IMR-90 (cell line): ENCODE measurements at regions not wholly inside any gene's neighbourhood (a gene's known extent, or its start where the extent isn't known, plus 50 kb on each side); places are given as distances from the start of the nearest gene placed in this dataset.

Experiments
- ATAC-seq: fragments of 200-7000 bp; cut with Tn5 transposase; 2 replicates; pipeline ENCODE4 v1.9.1; 2020; ENCODE audit warnings: low read depth, mild to moderate bottlenecking, moderate library complexity
- BruUV-seq: library from RNA; stranded (reverse); fragments of 400-500 nt; replicated peaks from 2 replicates; lab custom pipeline; 2021; lab: Mats Ljungman, UMichigan
- CTCF ChIA-PET: fragments of 300-600 bp; formaldehyde crosslinking; extraction: SDS; loops from one replicate; lab custom pipeline; 2021; ENCODE audit warnings: antibody characterized with exemption; lab: Yijun Ruan, JAX
- POLR2A ChIA-PET: fragments of 300-600 bp; sonication (Branson Sonifier 250); formaldehyde crosslinking; loops from one replicate; lab custom pipeline; 2022; ENCODE audit warnings: antibody characterized with exemption; ENCODE audit not compliant: unreplicated experiment; lab: Charles Lee
- DNase-seq: peaks from one replicate; pipeline ENCODE4 v3.0.0; 2013
- H2AFZ ChIP-seq: replicated peaks from 2 replicates; pipeline ENCODE3; 2013; ENCODE audit warnings: low read length, mild to moderate bottlenecking; ENCODE audit not compliant: poor library complexity
- H2AK5ac ChIP-seq: 2 replicates; pipeline ENCODE4 v1.6.1; 2013; ENCODE audit warnings: low read depth, low read length, inconsistent platforms
- H2AK9ac ChIP-seq: replicated peaks from 2 replicates; pipeline ENCODE3; 2013; ENCODE audit warnings: mild to moderate bottlenecking, low read depth, low read length, moderate library complexity; ENCODE audit not compliant: poor library complexity
- H2BK120ac ChIP-seq: 2 replicates; pipeline ENCODE4 v1.6.1; 2013; ENCODE audit warnings: low read depth, low read length, inconsistent platforms
- H2BK15ac ChIP-seq: 3 replicates; pipeline ENCODE4 v1.6.1; 2013; ENCODE audit warnings: low read depth, low read length, inconsistent platforms
- H2BK20ac ChIP-seq: 2 replicates; pipeline ENCODE4 v1.6.1; 2013; ENCODE audit warnings: low read depth, mild to moderate bottlenecking, inconsistent platforms, low read length, moderate library complexity
- H2BK5ac ChIP-seq: 2 replicates; pipeline ENCODE4 v1.6.1; 2013; ENCODE audit warnings: mild to moderate bottlenecking, low read depth, low read length, inconsistent platforms; ENCODE audit not compliant: poor library complexity, severe bottlenecking
- H3K14ac ChIP-seq: replicated peaks from 2 replicates; pipeline ENCODE4 v1.6.1; 2013; ENCODE audit warnings: low read depth, low read length, inconsistent platforms
- H3K18ac ChIP-seq: 2 replicates; pipeline ENCODE4 v1.6.1; 2013; ENCODE audit warnings: low read depth, low read length, control low read depth
- H3K23ac ChIP-seq: 2 replicates; pipeline ENCODE4 v1.6.1; 2013; ENCODE audit warnings: low read depth, low read length, inconsistent platforms
- H3K27ac ChIP-seq: 2 replicates; pipeline ENCODE4 v1.5.1; 2013; ENCODE audit warnings: mild to moderate bottlenecking, control low read depth, low read length; ENCODE audit not compliant: insufficient read depth
- H3K27me3 ChIP-seq: 2 replicates; pipeline ENCODE4 v1.6.1; 2013; ENCODE audit warnings: low read length; ENCODE audit not compliant: control insufficient read depth, insufficient read depth
- H3K36me3 ChIP-seq: 2 replicates; pipeline ENCODE4 v1.6.1; 2013; ENCODE audit warnings: low read length, mixed read lengths; ENCODE audit not compliant: control insufficient read depth, insufficient read depth
- H3K4ac ChIP-seq: 2 replicates; pipeline ENCODE4 v1.6.1; 2013; ENCODE audit warnings: low read depth, low read length, inconsistent platforms
- H3K4me1 ChIP-seq: 2 replicates; pipeline ENCODE4 v1.6.1; 2013; ENCODE audit warnings: low read length, mixed read lengths; ENCODE audit not compliant: control insufficient read depth, insufficient read depth
- H3K4me2 ChIP-seq: 2 replicates; pipeline ENCODE4 v1.6.1; 2013; ENCODE audit warnings: low read depth, mild to moderate bottlenecking, control low read depth, low read length, moderate library complexity
- H3K4me3 ChIP-seq: 2 replicates; pipeline ENCODE4 v1.5.1; 2013; ENCODE audit warnings: low read depth, mild to moderate bottlenecking, control low read depth, low read length, moderate library complexity; ENCODE audit not compliant: insufficient read depth
- H3K56ac ChIP-seq: 2 replicates; pipeline ENCODE4 v1.6.1; 2013; ENCODE audit warnings: low read length, inconsistent platforms; ENCODE audit not compliant: insufficient read depth; ENCODE audit errors: extremely low read depth
- H3K79me1 ChIP-seq, 2 experiments: 2 replicates each; pipeline ENCODE4 v1.6.1; 2013; ENCODE audit warnings: low read length in 2 of 2, inconsistent platforms in 1 of 2, low read depth in 1 of 2
- H3K9ac ChIP-seq: 2 replicates; pipeline ENCODE4 v1.6.1; 2013; ENCODE audit warnings: low read depth, low read length, control low read depth
- H3K9me1 ChIP-seq: 2 replicates; pipeline ENCODE4 v1.6.1; 2013; ENCODE audit warnings: low read length, inconsistent platforms; ENCODE audit not compliant: insufficient read depth
- H3K9me3 ChIP-seq: 2 replicates; pipeline ENCODE4 v1.6.1; 2013; ENCODE audit warnings: low read length; ENCODE audit not compliant: control insufficient read depth, insufficient read depth
- H4K20me1 ChIP-seq: 2 replicates; pipeline ENCODE4 v1.6.1; 2013; ENCODE audit warnings: low read length, inconsistent platforms; ENCODE audit not compliant: insufficient read depth
- H4K5ac ChIP-seq: 2 replicates; pipeline ENCODE4 v1.6.1; 2013; ENCODE audit warnings: mild to moderate bottlenecking, low read depth, low read length, control low read depth
- H4K8ac ChIP-seq, 2 experiments: 2 replicates each; pipeline ENCODE4 v1.6.1; 2013; ENCODE audit warnings: low read depth in 2 of 2, low read length in 2 of 2, control low read depth in 1 of 2, inconsistent platforms in 1 of 2
- H4K91ac ChIP-seq: 2 replicates; pipeline ENCODE4 v1.6.1; 2013; ENCODE audit warnings: low read depth, low read length, inconsistent platforms; ENCODE audit not compliant: insufficient read depth
- BHLHE40 ChIP-seq: fragments of 150-350 bp; IDR thresholded peaks from 2 replicates; pipeline ENCODE4 v1.6.1; 2016; ENCODE audit warnings: mild to moderate bottlenecking, low read depth, low read length
- CEBPB ChIP-seq: IDR thresholded peaks from 2 replicates; pipeline ENCODE4 v1.6.1; 2012; ENCODE audit warnings: low read depth, low read length, improper control_type of control experiment
- CHD1 ChIP-seq: IDR thresholded peaks from 2 replicates; pipeline ENCODE4 v1.6.1; 2012; ENCODE audit warnings: low read depth, low read length, improper control_type of control experiment
- CTCF ChIP-seq: conservative IDR thresholded peaks from 2 replicates; pipeline ENCODE4 v1.5.1; 2012; ENCODE audit warnings: mild to moderate bottlenecking, low read depth, low read length, improper control_type of control experiment
- FOS ChIP-seq: fragments of 150-350 bp; IDR thresholded peaks from 2 replicates; pipeline ENCODE4 v1.6.1; 2016; ENCODE audit warnings: low read depth, low read length
- MAFK ChIP-seq: IDR thresholded peaks from 2 replicates; pipeline ENCODE4 v1.6.1; 2012; ENCODE audit warnings: low read depth, low read length, improper control_type of control experiment
- MAZ ChIP-seq: IDR thresholded peaks from 2 replicates; pipeline ENCODE4 v1.6.1; 2012; ENCODE audit warnings: low read depth, mild to moderate bottlenecking, low read length, improper control_type of control experiment, moderate library complexity, borderline replicate concordance
- MXI1 ChIP-seq: IDR thresholded peaks from 2 replicates; pipeline ENCODE4 v1.6.1; 2012; ENCODE audit warnings: low read depth, mild to moderate bottlenecking, low read length, moderate library complexity, borderline replicate concordance
- POLR2A ChIP-seq: IDR thresholded peaks from 2 replicates; pipeline ENCODE4 v1.6.1; 2012; ENCODE audit warnings: mild to moderate bottlenecking, low read depth, low read length
- RCOR1 ChIP-seq: IDR thresholded peaks from 2 replicates; pipeline ENCODE4 v1.6.1; 2012; ENCODE audit warnings: mild to moderate bottlenecking, low read length, improper control_type of control experiment; ENCODE audit not compliant: insufficient replicate concordance
- RFX5 ChIP-seq: IDR thresholded peaks from 2 replicates; pipeline ENCODE4 v1.8.0; 2012; ENCODE audit warnings: low read depth, mild to moderate bottlenecking, low read length, moderate library complexity
- WGBS, 2 experiments: methylation state at CpG; one replicate each; pipeline versions ENCODE4 v1.1.5 to v1.1.7; 2013; ENCODE audit warnings: missing lambda C conversion rate in 2 of 2; ENCODE audit not compliant: insufficient read length in 1 of 2; ENCODE audit errors: extremely low coverage in 2 of 2; 5-methylcytosine and 5-hydroxymethylcytosine counted together
- dilution Hi-C: fragments of 300-500 bp; cut with HindIII; formaldehyde crosslinking; loops from one replicate; pipeline ENCODE4 v1.14.3; 2018; ENCODE audit warnings: low sequenced_read_pairs; ENCODE audit not compliant: unreplicated experiment
- in situ Hi-C: fragments of 300-500 bp; cut with MboI; formaldehyde crosslinking; loops from 3 replicates; pipeline ENCODE4 v1.14.3; 2019; ENCODE audit warnings: low sequenced_read_pairs, inconsistent platforms, mixed read lengths
- intact Hi-C: fragments of 100-400 bp; cut with micrococcal nuclease; formaldehyde crosslinking; loops from 2 replicates; pipeline ENCODE4 v1.10.0; 2022
- TF ChIP-seq, protein P1 (sequence below): fragments of 150-350 bp; IDR thresholded peaks from 2 replicates; pipeline ENCODE4 v1.6.1; 2016; ENCODE audit warnings: low read depth, mild to moderate bottlenecking, low read length, moderate library complexity, borderline replicate concordance
- TF ChIP-seq, protein P2 (sequence below): fragments of 150-350 bp; IDR thresholded peaks from 2 replicates; pipeline ENCODE4 v1.6.1; 2017; ENCODE audit warnings: mild to moderate bottlenecking, antibody characterized with exemption, low read length, low read depth

GRCh38 chr3:65145680-65146079 is 457.9 kb upstream of the ADAMTS9 start:
- H3K9ac ChIP-seq, result no peak overlapping the region
- intact Hi-C loops (no loop called here), dilution Hi-C loops (no loop called here), in situ Hi-C loops (no loop called here)
- no peak overlapping the region for H2BK15ac ChIP-seq
- no peak overlapping the region for H4K91ac ChIP-seq
- H3K27me3 ChIP-seq, result no peaks in the 10 kb centered on the region; the same call in 1 of the 2 replicates
- no peaks in the 10 kb centered on the region for H3K9me3 ChIP-seq
- no peak overlapping the region for H4K5ac ChIP-seq
- no peak overlapping the region for H3K4me3 ChIP-seq
- no peaks in the 10 kb centered on the region for H3K36me3 ChIP-seq
- BruUV-seq, result no TSS peak
- H3K4me2 ChIP-seq, result no peak overlapping the region
- H2BK120ac ChIP-seq, result no peak overlapping the region
- H3K23ac ChIP-seq, result no peak overlapping the region
- H2BK5ac ChIP-seq, result no peak overlapping the region
- no peak overlapping the region for H2AFZ ChIP-seq
- ATAC-seq (no peak), DNase-seq (no peak)
- no peak overlapping the region for H2BK20ac ChIP-seq
- ChIA-PET POLR2A (no interaction called here), CTCF (no interaction called here)
- H3K18ac ChIP-seq, result no peak overlapping the region
- H3K56ac ChIP-seq, result no peak overlapping the region
- H3K27ac ChIP-seq, result no peak overlapping the region
- no CpG with 5 or more reads among the region's 1 CpG for WGBS, 2 experiments
- H2AK9ac ChIP-seq, result no peak overlapping the region
- no peaks in the 10 kb centered on the region for H4K20me1 ChIP-seq
- TF ChIP-seq CEBPB (no peak), MAFK (no peak), MAZ (no peak), CHD1 (no peak), BHLHE40 (no peak), MXI1 (no peak), POLR2A (no peak), FOS (no peak), RFX5 (no peak), RCOR1 (no peak), CTCF (no peak)
- TF ChIP-seq, protein P1, sequence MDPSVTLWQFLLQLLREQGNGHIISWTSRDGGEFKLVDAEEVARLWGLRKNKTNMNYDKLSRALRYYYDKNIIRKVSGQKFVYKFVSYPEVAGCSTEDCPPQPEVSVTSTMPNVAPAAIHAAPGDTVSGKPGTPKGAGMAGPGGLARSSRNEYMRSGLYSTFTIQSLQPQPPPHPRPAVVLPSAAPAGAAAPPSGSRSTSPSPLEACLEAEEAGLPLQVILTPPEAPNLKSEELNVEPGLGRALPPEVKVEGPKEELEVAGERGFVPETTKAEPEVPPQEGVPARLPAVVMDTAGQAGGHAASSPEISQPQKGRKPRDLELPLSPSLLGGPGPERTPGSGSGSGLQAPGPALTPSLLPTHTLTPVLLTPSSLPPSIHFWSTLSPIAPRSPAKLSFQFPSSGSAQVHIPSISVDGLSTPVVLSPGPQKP, result no peak
- TF ChIP-seq, protein P2, sequence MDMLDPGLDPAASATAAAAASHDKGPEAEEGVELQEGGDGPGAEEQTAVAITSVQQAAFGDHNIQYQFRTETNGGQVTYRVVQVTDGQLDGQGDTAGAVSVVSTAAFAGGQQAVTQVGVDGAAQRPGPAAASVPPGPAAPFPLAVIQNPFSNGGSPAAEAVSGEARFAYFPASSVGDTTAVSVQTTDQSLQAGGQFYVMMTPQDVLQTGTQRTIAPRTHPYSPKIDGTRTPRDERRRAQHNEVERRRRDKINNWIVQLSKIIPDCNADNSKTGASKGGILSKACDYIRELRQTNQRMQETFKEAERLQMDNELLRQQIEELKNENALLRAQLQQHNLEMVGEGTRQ, result no peak
- no peaks in the 10 kb centered on the region for H3K79me1 ChIP-seq
- H3K9me1 ChIP-seq, result no peaks in the 10 kb centered on the region
- H3K4me1 ChIP-seq, result no peaks in the 10 kb centered on the region
- H2AK5ac ChIP-seq, result no peak overlapping the region
- H4K8ac ChIP-seq, result no peak overlapping the region
- no peak overlapping the region for H3K14ac ChIP-seq
- H3K4ac ChIP-seq, result no peak overlapping the region
